K562 (cell line): ENCODE measurements at regions not wholly inside any gene's neighbourhood (a gene's known extent, or its start where the extent isn't known, plus 50 kb on each side); places are given as distances from the start of the nearest gene placed in this dataset.

Experiments
- ATAC-seq: fragments of 200-7000 bp; cut with Tn5 transposase; 3 replicates; pipeline ENCODE4 v1.9.1; 2020; ENCODE audit warnings: moderate library complexity
- BruUV-seq: library from RNA; stranded (reverse); fragments of 400-500 nt; replicated peaks from 2 replicates; lab custom pipeline; 2021; lab: Mats Ljungman, UMichigan
- CTCF ChIA-PET: fragments of 300-600 bp; formaldehyde crosslinking; extraction: SDS; loops from one replicate; lab custom pipeline; 2021; ENCODE audit warnings: low intra/inter-chr PET ratio; lab: Yijun Ruan, JAX
- POLR2A ChIA-PET: fragments of 300-600, 350-650 bp; sonication (Branson Sonifier 250); formaldehyde crosslinking; extraction: SDS; loops from one replicate; lab custom pipeline; 2021; ENCODE audit warnings: antibody characterized with exemption, inconsistent platforms; lab: Yijun Ruan, JAX
- DNase-seq, 4 experiments: peaks; one replicate each; pipeline versions ENCODE4 v3.0.0 to v3.0.0-alpha.2; 2011 to 2018; ENCODE audit warnings: low spot score in 3 of 4, mixed read lengths in 3 of 4; ENCODE audit errors: extremely low read depth in 1 of 4
- FAIRE-seq: peaks from 2 replicates; lab custom pipeline; 2011; peaks lifted over from hg19 to GRCh38; lab: Jason Lieb, UNC
- H2AFZ ChIP-seq: 2 replicates; pipeline ENCODE4 v1.6.0; 2011; ENCODE audit warnings: low read depth, low read length, control low read depth, inconsistent platforms
- H3K27ac ChIP-seq: fragments of 200-600 bp; 3 replicates; pipeline ENCODE4 v1.8.0; 2011; ENCODE audit warnings: low read depth, mild to moderate bottlenecking, control low read depth, inconsistent platforms, low read length, moderate library complexity, mixed read lengths; ENCODE audit errors: extremely low read depth
- H3K27me3 ChIP-seq, 2 experiments: fragments of 300-600 bp in 1 of 2; 2 replicates in 1 of 2; 3 replicates in 1 of 2; pipeline versions ENCODE4 v1.6.0 to v1.8.0; 2011; ENCODE audit warnings: inconsistent platforms in 2 of 2, low read length in 2 of 2, mild to moderate bottlenecking in 1 of 2, mixed read lengths in 1 of 2, moderate library complexity in 1 of 2; ENCODE audit not compliant: control insufficient read depth in 2 of 2, insufficient read depth in 2 of 2
- H3K36me3 ChIP-seq: fragments of 300-600 bp; 3 replicates; pipeline ENCODE4 v1.8.0; 2011; ENCODE audit warnings: mild to moderate bottlenecking, low read length, inconsistent platforms; ENCODE audit not compliant: control insufficient read depth, insufficient read depth
- H3K4me1 ChIP-seq, 2 experiments: fragments of 200-600 bp in 1 of 2; replicated peaks in 1 of 2; 2 replicates in 1 of 2; 3 replicates in 1 of 2; pipeline versions ENCODE4 v1.5.1 to v1.8.0; 2011; ENCODE audit warnings: inconsistent platforms in 2 of 2, low read length in 2 of 2, mild to moderate bottlenecking in 1 of 2, mixed read lengths in 1 of 2, moderate library complexity in 1 of 2; ENCODE audit not compliant: control insufficient read depth in 2 of 2, insufficient read depth in 2 of 2
- H3K4me2 ChIP-seq: 2 replicates; pipeline ENCODE4 v1.6.1; 2011; ENCODE audit warnings: low read length, control low read depth, inconsistent platforms, mixed read lengths; ENCODE audit not compliant: insufficient read depth
- H3K4me3 ChIP-seq: fragments of 200-600 bp; sonication (generic), shearing (Covaris generic); 2 replicates; pipeline ENCODE4 v1.5.1; 2016; ENCODE audit warnings: control low read depth, inconsistent platforms
- H3K79me2 ChIP-seq: fragments of 200-600 bp; 3 replicates; pipeline ENCODE4 v1.8.0; 2011; ENCODE audit warnings: low read length, inconsistent platforms; ENCODE audit not compliant: control insufficient read depth, insufficient read depth
- H3K9ac ChIP-seq, 2 experiments: 2 replicates each; pipeline versions ENCODE4 v1.6.0 to v1.6.1; 2011; ENCODE audit warnings: low read depth in 2 of 2, low read length in 2 of 2, control low read depth in 1 of 2, inconsistent platforms in 1 of 2, mild to moderate bottlenecking in 1 of 2, mixed read lengths in 1 of 2; ENCODE audit not compliant: insufficient read depth in 1 of 2
- H3K9me1 ChIP-seq: one replicate; pipeline ENCODE4 v1.6.0; 2011; ENCODE audit warnings: inconsistent platforms, mild to moderate bottlenecking, low read length, moderate library complexity; ENCODE audit not compliant: control insufficient read depth, insufficient read depth
- H3K9me3 ChIP-seq: replicated peaks from 2 replicates; pipeline ENCODE4 v1.5.1; 2011; ENCODE audit warnings: low read depth, low read length, inconsistent platforms; ENCODE audit not compliant: control insufficient read depth, insufficient read depth
- H4K20me1 ChIP-seq: replicated peaks from 2 replicates; pipeline ENCODE4 v1.6.1; 2011; ENCODE audit warnings: low read length, inconsistent platforms, mixed read lengths; ENCODE audit not compliant: control insufficient read depth, insufficient read depth
- DIDO1 ChIP-seq: fragments of 450-650 bp; IDR thresholded peaks from 2 replicates; pipeline ENCODE4 v1.6.1; 2016; ENCODE audit warnings: low read depth, missing biosample characterization, missing genetic modification characterization
- EP300 ChIP-seq: IDR thresholded peaks from 2 replicates; pipeline ENCODE4 v1.6.1; 2012; ENCODE audit warnings: low read length, improper control_type of control experiment
- EZH2 ChIP-seq: IDR thresholded peaks from 2 replicates; pipeline ENCODE4 v1.6.1; 2012; ENCODE audit warnings: low read depth, mild to moderate bottlenecking, inconsistent platforms, low read length, borderline replicate concordance
- IRF2 ChIP-seq: sonication (generic); formaldehyde crosslinking; IDR thresholded peaks from 2 replicates; pipeline ENCODE4 v1.8.1; 2022; ENCODE audit warnings: mild to moderate bottlenecking, missing genetic modification reagents
- MTA3 ChIP-seq: fragments of 450-650 bp; formaldehyde crosslinking; IDR thresholded peaks from 2 replicates; pipeline ENCODE4 v1.6.1; 2017; ENCODE audit warnings: mild to moderate bottlenecking, borderline replicate concordance
- POLR2A ChIP-seq: fragments of 450-650 bp; conservative IDR thresholded peaks from 2 replicates; pipeline ENCODE4 v1.6.1; 2016
- TAF7 ChIP-seq: fragments of 450-650 bp; IDR thresholded peaks from 2 replicates; pipeline ENCODE4 v1.6.1; 2016; ENCODE audit warnings: missing genetic modification characterization, missing compliant biosample characterization
- XRCC4 ChIP-seq: IDR thresholded peaks from one replicate; pipeline ENCODE4 v1.6.1; 2011; ENCODE audit not compliant: insufficient read depth, insufficient read length; ENCODE audit errors: extremely low read depth
- YY1 ChIP-seq, 3 experiments: IDR thresholded peaks; 2 replicates each; pipeline ENCODE4 v1.6.1; 2011; ENCODE audit warnings: low read length in 2 of 3, mild to moderate bottlenecking in 2 of 3, moderate library complexity in 2 of 3, borderline replicate concordance in 1 of 3, control low read depth in 1 of 3, low read depth in 1 of 3; ENCODE audit not compliant: insufficient read depth in 3 of 3, insufficient replicate concordance in 2 of 3, control insufficient read depth in 1 of 3, insufficient read length in 1 of 3; ENCODE audit errors: extremely low read depth in 1 of 3
- ZNF584 ChIP-seq: fragments of 200-800 bp; sonication (Bioruptor generic); IDR thresholded peaks from 2 replicates; pipeline ENCODE4 v1.6.1; 2016; ENCODE audit warnings: low read depth, mild to moderate bottlenecking, missing genetic modification characterization, missing compliant biosample characterization
- WGBS: fragments of 100-300 bp; shearing (Covaris generic); methylation state at CpG from one replicate; pipeline ENCODE4 v1.1.6; 2016; ENCODE audit warnings: low coverage, mixed read lengths; ENCODE audit not compliant: insufficient coverage; ENCODE audit errors: missing lambda C conversion rate; 5-methylcytosine and 5-hydroxymethylcytosine counted together
- in situ Hi-C: fragments of 300-500 bp; cut with MboI; formaldehyde crosslinking; loops from 4 replicates; pipeline ENCODE4 v1.15.0; 2018; ENCODE audit warnings: inconsistent platforms, mixed read lengths
- intact Hi-C: fragments of 100-400 bp; cut with micrococcal nuclease; formaldehyde crosslinking; loops from 2 replicates; pipeline ENCODE4 v1.14.2; 2022

DNA sequence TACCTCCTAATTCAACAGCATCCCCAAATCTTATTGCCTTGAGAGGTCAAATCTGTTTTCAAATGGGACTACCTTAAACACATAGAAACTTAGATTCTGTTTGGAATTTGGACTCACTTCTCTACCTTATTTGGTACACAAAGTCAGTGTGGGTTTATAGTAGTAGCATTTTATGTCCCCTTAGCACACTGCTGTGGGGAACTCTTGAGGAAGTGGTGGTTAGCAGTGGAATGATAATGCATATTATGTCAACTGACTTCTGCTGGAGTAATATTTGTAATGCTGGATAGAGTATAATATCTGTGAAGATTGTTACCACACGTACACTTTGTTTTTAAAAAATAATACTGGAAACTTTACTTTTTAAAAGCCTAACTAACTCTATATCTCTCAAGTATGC is 386.3 kb downstream of the NDFIP2 start:
- ChIA-PET POLR2A (no interaction called here), CTCF (no interaction called here)
- intact Hi-C loops: no loop called here
- no peak overlapping the region for H3K4me2 ChIP-seq
- no peak overlapping the region for H3K9ac ChIP-seq
- H3K36me3 ChIP-seq: no peaks in the 10 kb centered on the region
- H3K4me3 ChIP-seq: no peak overlapping the region
- H2AFZ ChIP-seq: no peak overlapping the region
- 4% methylated on average over 1 of the region's 1 CpG for WGBS
- no peak overlapping the region for H3K27ac ChIP-seq
- H4K20me1 ChIP-seq: no peaks in the 10 kb centered on the region
- ATAC-seq (no peak), DNase-seq (no peak), FAIRE-seq (no peak)
- H3K9me3 ChIP-seq: no peaks in the 10 kb centered on the region
- no peaks in the 10 kb centered on the region for H3K9me1 ChIP-seq
- H3K4me1 ChIP-seq: no peaks in the 10 kb centered on the region
- no peak for TF ChIP-seq DIDO1
- TF ChIP-seq YY1 (IDR thresholded peaks at IDR 0.05; ENCODE audit: borderline replicate concordance in 1 of 3, control insufficient read depth in 1 of 3, extremely low read depth in 1 of 3, insufficient read depth in 3 of 3, insufficient read length in 1 of 3, insufficient replicate concordance in 2 of 3, low read depth in 1 of 3, low read length in 2 of 3): no peak
- TF ChIP-seq IRF2: no peak
- TF ChIP-seq EP300: no peak
- no peak for TF ChIP-seq ZNF584
- TF ChIP-seq MTA3: no peak
- in situ Hi-C loops: no loop called here
- BruUV-seq: no TSS peak
- no peaks in the 10 kb centered on the region for H3K79me2 ChIP-seq
- H3K27me3 ChIP-seq: no peaks in the 10 kb centered on the region

- intact Hi-C loops: no loop called here
- H3K79me2 ChIP-seq: no peaks in the 10 kb centered on the region
- H3K9me3 ChIP-seq: no peaks in the 10 kb centered on the region
- no peaks in the 10 kb centered on the region for H3K9me1 ChIP-seq
- ChIA-PET POLR2A (no interaction called here), CTCF (no interaction called here)
- no peaks in the 10 kb centered on the region for H3K36me3 ChIP-seq
- no TSS peak for BruUV-seq
- FAIRE-seq (no peak), ATAC-seq (no peak)
- no peak overlapping the region for H3K4me3 ChIP-seq
- TF ChIP-seq TAF7 (no peak), POLR2A (no peak), XRCC4 (no peak), EZH2 (no peak)
- TF ChIP-seq, all 486 proteins: peak for 0
- Histone ChIP-seq H3K9ac (no peak overlapping the region), H3K27ac (no peak overlapping the region), H4K20me1 (no peaks in the 10 kb centered on the region), H3K27me3 (no peaks in the 10 kb centered on the region), H2AFZ (no peak overlapping the region), H3K4me1 (no peaks in the 10 kb centered on the region), H3K4me2 (no peak overlapping the region)
- DNase-seq: no peak
- in situ Hi-C loops: no loop called here
- 0% methylated on average over 2 of the region's 2 CpGs for WGBS
Observed at GRCh38 chr13:79866436-79866835, 385.5 kb downstream of the NDFIP2 start.
